ENCODE measurements at regions not wholly inside any gene's neighbourhood (a gene's known extent, or its start where the extent isn't known, plus 50 kb on each side); places are given as distances from the start of the nearest gene placed in this dataset.

- TF ChIP-seq POLR2A (IDR thresholded peaks at IDR 0.05; ENCODE audit: low read depth, low read length): no peak
- no peak for TF ChIP-seq POLR2AphosphoS5 (IDR thresholded peaks at IDR 0.05; ENCODE audit: low read depth, low read length)
- TF ChIP-seq TAF1 (IDR thresholded peaks at IDR 0.05; ENCODE audit: borderline replicate concordance, low read depth, low read length): no peak
Measured at GRCh38 chr13:90889906-90890834, 457.3 kb upstream of the MIR17HG start.

All from GM12892 (cell line).